CD4-positive, alpha-beta memory T cell (primary cell): ENCODE measurements at regions not wholly inside any gene's neighbourhood (a gene's known extent, or its start where the extent isn't known, plus 50 kb on each side); places are given as distances from the start of the nearest gene placed in this dataset.
A peak's percentile ranks its signal among the peaks of the same experiment; 100 is the strongest.

Experiments used
- CTCF ChIA-PET: fragments of 350-600 bp; sonication (Branson Sonifier 250); formaldehyde crosslinking; loops from one replicate; lab custom pipeline; 2021; ENCODE audit warnings: inconsistent platforms; ENCODE audit not compliant: partially characterized antibody; lab: Charles Lee
- POLR2A ChIA-PET: fragments of 350-600 bp; sonication (Branson Sonifier 250); formaldehyde crosslinking; loops from one replicate; lab custom pipeline; 2021; ENCODE audit not compliant: partially characterized antibody; lab: Charles Lee
- DNase-seq, 5 donors: peaks; one replicate each; pipeline versions ENCODE4 v3.0.0 to v3.0.0-alpha.2; 2020 to 2022; ENCODE audit warnings: mixed read lengths in 1 of 5
- H3K27ac ChIP-seq: one replicate; pipeline ENCODE4 v1.7.0; 2013; ENCODE audit warnings: low read depth, low read length
- H3K27me3 ChIP-seq: 2 replicates; pipeline ENCODE4 v1.7.0; 2013; ENCODE audit warnings: mild to moderate bottlenecking, low read length, moderate library complexity; ENCODE audit not compliant: insufficient read depth
- H3K36me3 ChIP-seq: 2 replicates; pipeline ENCODE4 v1.7.0; 2013; ENCODE audit warnings: mild to moderate bottlenecking, low read length, moderate library complexity; ENCODE audit not compliant: insufficient read depth
- H3K4me1 ChIP-seq: 2 replicates; pipeline ENCODE4 v1.7.0; 2013; ENCODE audit warnings: mild to moderate bottlenecking, low read length, moderate library complexity; ENCODE audit not compliant: insufficient read depth
- H3K4me3 ChIP-seq, 2 donors: one replicate each; pipeline ENCODE4 v1.7.0; 2013; ENCODE audit warnings: low read length in 2 of 2, mild to moderate bottlenecking in 1 of 2
- H3K9me3 ChIP-seq, 2 donors: one replicate each; pipeline ENCODE4 v1.7.0; 2013; ENCODE audit warnings: low read length in 2 of 2, control low read depth in 1 of 2; ENCODE audit not compliant: control insufficient read depth in 1 of 2
- H3K27ac Mint-ChIP-seq, 7 donors: one replicate each; pipeline ENCODE4 v1.8.0; 2020 to 2021; ENCODE audit warnings: mixed read lengths in 7 of 7, mild to moderate bottlenecking in 6 of 7, inconsistent platforms in 3 of 7, moderate library complexity in 3 of 7
- H3K27me3 Mint-ChIP-seq, 2 donors: one replicate each; pipeline ENCODE4 v1.8.0; 2020 to 2021; ENCODE audit warnings: mixed read lengths in 2 of 2
- H3K36me3 Mint-ChIP-seq, 2 donors: one replicate each; pipeline ENCODE4 v1.8.0; 2020 to 2021; ENCODE audit warnings: mixed read lengths in 2 of 2, inconsistent platforms in 1 of 2, mild to moderate bottlenecking in 1 of 2
- H3K4me1 Mint-ChIP-seq, 4 donors: one replicate each; pipeline ENCODE4 v1.8.0; 2020 to 2021; ENCODE audit warnings: mixed read lengths in 4 of 4, mild to moderate bottlenecking in 1 of 4
- H3K4me3 Mint-ChIP-seq, 8 donors: one replicate each; pipeline ENCODE4 v1.8.0; 2020 to 2021; ENCODE audit warnings: mixed read lengths in 8 of 8, mild to moderate bottlenecking in 7 of 8, moderate library complexity in 6 of 8, inconsistent platforms in 3 of 8
- H3K9me3 Mint-ChIP-seq, 8 donors: one replicate each; pipeline ENCODE4 v1.8.0; 2020 to 2021; ENCODE audit warnings: mixed read lengths in 8 of 8, mild to moderate bottlenecking in 5 of 8, inconsistent platforms in 3 of 8, moderate library complexity in 1 of 8
- intact Hi-C: fragments of 100-400 bp; cut with micrococcal nuclease; formaldehyde crosslinking; loops from one replicate; pipeline ENCODE4 v1.15.1; 2023

DNA sequence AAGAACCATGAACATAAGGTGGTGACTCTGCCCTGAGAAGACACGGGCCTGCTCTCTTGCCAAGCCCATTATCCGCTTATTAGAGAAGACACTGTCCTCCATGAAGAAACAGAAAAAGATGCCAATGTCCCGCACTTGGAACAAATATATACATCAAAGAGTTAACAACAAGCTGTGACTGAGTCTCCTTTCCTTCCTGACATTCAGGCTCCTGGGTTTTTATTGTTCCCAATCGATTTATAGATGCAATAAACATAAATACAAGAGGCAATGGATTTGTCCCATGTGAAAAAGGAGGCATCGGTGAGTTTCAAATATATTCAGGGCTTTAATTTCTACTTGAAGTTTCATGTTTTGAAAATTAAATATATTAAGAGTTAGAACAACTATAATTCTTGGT lies 169.2 kb upstream of the CPEB2 start:
- Histone ChIP-seq H3K27ac (no peak overlapping the region), H3K36me3 (no peaks in the 10 kb centered on the region), H3K4me1 (no peaks in the 10 kb centered on the region), H3K9me3 (no peaks in the 10 kb centered on the region), H3K4me3 (no peak overlapping the region), H3K27me3 (no peaks in the 10 kb centered on the region)
- Mint-ChIP-seq H3K27ac (no peak overlapping the region), H3K9me3 (no peaks in the 10 kb centered on the region), H3K27me3 (peaks cover 0 to under 1% of the 10 kb centered on the region in 2 donors), H3K4me3 (no peak overlapping the region), H3K36me3 (no peaks in the 10 kb centered on the region), H3K4me1 (no peaks in the 10 kb centered on the region)
- intact Hi-C loops: no loop called here
- ChIA-PET CTCF (no interaction called here), POLR2A (no interaction called here)
- no peak for DNase-seq

DNA sequence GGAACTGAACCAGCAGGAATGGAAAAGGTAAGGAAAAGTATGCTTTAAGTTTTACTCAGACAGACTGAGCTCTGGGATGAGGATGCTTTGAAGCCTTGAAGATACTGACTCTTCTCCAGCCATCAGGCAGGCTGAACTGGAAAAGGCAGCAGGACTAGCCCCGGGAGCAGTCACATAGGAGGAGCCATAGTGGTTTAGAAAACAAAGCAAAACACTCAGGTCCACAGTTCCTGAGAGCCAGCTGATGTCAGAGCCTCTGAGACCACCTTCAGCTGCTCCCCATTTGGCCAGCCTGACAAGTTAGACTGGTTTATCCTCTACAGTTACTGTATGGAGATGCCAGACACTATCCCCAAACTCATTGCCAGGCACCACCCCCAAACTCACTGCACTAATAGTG lies 167.9 kb upstream of the CPEB2 start:
- Mint-ChIP-seq H3K4me3 (no peak overlapping the region), H3K36me3 (no peaks in the 10 kb centered on the region), H3K27ac (no peak overlapping the region), H3K9me3 (no peaks in the 10 kb centered on the region), H3K27me3 (no peaks in the 10 kb centered on the region), H3K4me1 (no peaks in the 10 kb centered on the region)
- intact Hi-C loops: no loop called here
- no peaks in the 10 kb centered on the region for H3K9me3 ChIP-seq
- H3K27me3 ChIP-seq: no peaks in the 10 kb centered on the region
- DNase-seq: no peak
- H3K36me3 ChIP-seq: no peaks in the 10 kb centered on the region
- ChIA-PET POLR2A (no interaction called here), CTCF (no interaction called here)
- no peak overlapping the region for H3K27ac ChIP-seq
- no peaks in the 10 kb centered on the region for H3K4me1 ChIP-seq
- no peak overlapping the region for H3K4me3 ChIP-seq

DNA sequence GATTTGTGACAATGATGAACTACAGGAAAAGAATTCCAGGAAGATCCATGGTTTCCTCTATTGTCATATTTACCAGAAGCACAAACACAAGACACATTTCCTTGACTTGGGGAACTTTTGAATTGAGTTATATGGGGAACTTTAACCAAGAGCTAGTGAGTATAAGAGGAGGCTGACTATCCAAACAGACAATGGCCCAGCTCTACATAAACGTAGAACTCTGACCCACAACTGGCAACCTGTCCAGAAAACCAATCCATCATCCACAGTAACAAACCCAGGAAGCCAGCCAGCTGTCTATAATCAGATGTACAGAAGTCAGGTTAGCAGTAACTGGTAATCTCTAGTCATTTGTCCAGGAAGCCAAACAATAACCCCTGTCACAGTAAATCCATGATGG lies 167.0 kb upstream of the CPEB2 start:
- intact Hi-C loops: no loop called here
- Histone ChIP-seq H3K4me1 (no peaks in the 10 kb centered on the region), H3K4me3 (no peak overlapping the region), H3K27ac (no peak overlapping the region), H3K36me3 (no peaks in the 10 kb centered on the region), H3K27me3 (no peaks in the 10 kb centered on the region), H3K9me3 (no peaks in the 10 kb centered on the region)
- DNase-seq: no peak
- Mint-ChIP-seq H3K4me3 (no peak overlapping the region), H3K27ac (no peak overlapping the region), H3K27me3 (no peaks in the 10 kb centered on the region), H3K36me3 (no peaks in the 10 kb centered on the region), H3K4me1 (no peaks in the 10 kb centered on the region), H3K9me3 (peaks cover 0 to 4% (median 0%) of the 10 kb centered on the region in 8 donors)
- CTCF ChIA-PET: no interaction called here
- POLR2A ChIA-PET: no interaction called here

GRCh38 chr4:14835708-14836425 lies 166.4 kb upstream of the CPEB2 start:
- intact Hi-C loops: no loop called here
- Mint-ChIP-seq H3K4me3 (no peak overlapping the region), H3K27ac (no peak overlapping the region), H3K4me1 (no peaks in the 10 kb centered on the region), H3K36me3 (no peaks in the 10 kb centered on the region), H3K27me3 (no peaks in the 10 kb centered on the region), H3K9me3 (peaks cover 0 to 4% (median 0%) of the 10 kb centered on the region in 8 donors)
- ChIA-PET CTCF (no interaction called here), POLR2A (no interaction called here)
- H3K4me1 ChIP-seq: no peaks in the 10 kb centered on the region
- no peaks in the 10 kb centered on the region for H3K27me3 ChIP-seq
- no peaks in the 10 kb centered on the region for H3K9me3 ChIP-seq
- H3K4me3 ChIP-seq: no peak overlapping the region
- H3K27ac ChIP-seq: no peak overlapping the region
- DNase-seq: no peak
- no peaks in the 10 kb centered on the region for H3K36me3 ChIP-seq

- no peaks in the 10 kb centered on the region for H3K4me1 Mint-ChIP-seq
- no peak overlapping the region for H3K27ac Mint-ChIP-seq
- H3K36me3 Mint-ChIP-seq: no peaks in the 10 kb centered on the region
- H3K4me3 Mint-ChIP-seq: no peak overlapping the region
- DNase-seq: no peak
- intact Hi-C loops: no loop called here
- ChIA-PET POLR2A (no interaction called here), CTCF (no interaction called here)
- H3K36me3 ChIP-seq: no peaks in the 10 kb centered on the region
- H3K27me3 ChIP-seq: no peaks in the 10 kb centered on the region
- no peak overlapping the region for H3K27ac ChIP-seq
- H3K4me1 ChIP-seq: no peaks in the 10 kb centered on the region
- H3K27me3 Mint-ChIP-seq: peaks cover 0 to 2% of the 10 kb centered on the region in 2 donors
- no peak overlapping the region for H3K4me3 ChIP-seq
- peaks cover 0 to 6% (median 3%) of the 10 kb centered on the region in 8 donors for H3K9me3 Mint-ChIP-seq
- H3K9me3 ChIP-seq: no peaks in the 10 kb centered on the region
These were observed 164.4 kb upstream of the CPEB2 start for GRCh38 chr4:14837860-14838259.

- POLR2A ChIA-PET: no interaction called here
- H3K27ac Mint-ChIP-seq: peak overlapping the region in 1 of 7 donors; percentile 15
- CTCF ChIA-PET: no interaction called here
These were observed 160.2 kb upstream of the CPEB2 start for GRCh38 chr4:14841801-14842768.

DNA sequence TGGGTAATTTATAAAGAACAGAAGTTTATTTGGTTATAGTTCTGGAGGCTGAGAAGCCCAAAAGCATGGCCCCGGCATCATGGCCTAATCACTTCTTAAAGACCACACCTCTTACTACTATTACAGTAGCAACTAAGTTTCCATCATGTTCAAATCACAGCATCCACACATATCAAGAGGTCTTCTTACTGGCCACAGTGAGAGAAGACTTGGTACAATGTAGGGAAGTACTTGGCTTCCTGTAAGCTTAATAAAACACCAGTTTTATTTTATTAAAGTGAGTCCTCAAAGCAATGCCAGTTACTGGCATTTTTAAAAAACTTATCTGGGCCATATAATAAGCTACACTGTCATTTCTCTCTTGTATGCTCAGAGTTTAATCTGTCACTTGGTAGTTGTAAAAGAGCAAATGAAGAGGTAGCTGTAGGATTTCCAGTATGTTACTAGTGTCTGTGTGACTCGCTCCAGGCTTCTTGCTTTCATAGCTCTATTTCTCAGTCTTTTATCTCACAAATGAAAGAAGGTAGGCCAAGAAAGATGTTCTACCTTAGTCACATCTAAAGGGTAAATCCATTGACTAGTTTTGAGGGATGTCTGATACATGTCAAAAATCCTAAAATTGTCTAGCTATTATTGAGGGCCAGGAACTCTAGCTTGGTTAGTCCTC lies 159.2 kb upstream of the CPEB2 start:
- no peaks in the 10 kb centered on the region for H3K36me3 Mint-ChIP-seq
- H3K9me3 Mint-ChIP-seq: peaks cover 0 to 6% (median 4%) of the 10 kb centered on the region in 8 donors
- ChIA-PET CTCF (interaction anchor here (0.7 kb wide), 1 partner anchor 9 kb away, joined by 3 read pairs; no protein-coding TSS in a partner anchor), POLR2A (no interaction called here)
- DNase-seq: no peak
- H3K4me3 Mint-ChIP-seq: no peak overlapping the region
- Histone ChIP-seq H3K4me1 (no peaks in the 10 kb centered on the region), H3K27me3 (no peaks in the 10 kb centered on the region), H3K27ac (no peak overlapping the region), H3K4me3 (no peak overlapping the region), H3K36me3 (no peaks in the 10 kb centered on the region), H3K9me3 (no peaks in the 10 kb centered on the region)
- no peak overlapping the region for H3K27ac Mint-ChIP-seq
- peaks cover 0 to 2% of the 10 kb centered on the region in 2 donors for H3K27me3 Mint-ChIP-seq
- no peaks in the 10 kb centered on the region for H3K4me1 Mint-ChIP-seq
- intact Hi-C loops: no loop called here

More at GRCh38 chr4:14841801-14842768, 160.2 kb upstream of the CPEB2 start:
- Histone ChIP-seq H3K4me3 (no peak overlapping the region), H3K4me1 (no peaks in the 10 kb centered on the region), H3K27me3 (no peaks in the 10 kb centered on the region), H3K27ac (no peak overlapping the region), H3K9me3 (no peaks in the 10 kb centered on the region), H3K36me3 (no peaks in the 10 kb centered on the region)
- H3K4me1 Mint-ChIP-seq: no peaks in the 10 kb centered on the region
- DNase-seq: no peak
- no peak overlapping the region for H3K4me3 Mint-ChIP-seq
- no peaks in the 10 kb centered on the region for H3K36me3 Mint-ChIP-seq
- peaks cover 0 to 2% of the 10 kb centered on the region in 2 donors for H3K27me3 Mint-ChIP-seq
- intact Hi-C loops: no loop called here
- H3K9me3 Mint-ChIP-seq: peaks cover 0 to 6% (median 3%) of the 10 kb centered on the region in 8 donors
